Fibroblast of skin of right biceps (primary cell): ENCODE measurements at regions not wholly inside any gene's neighbourhood (a gene's known extent, or its start where the extent isn't known, plus 50 kb on each side); places are given as distances from the start of the nearest gene placed in this dataset.

Experiments used
- DNase-seq: peaks from one replicate; pipeline ENCODE4 v3.0.0-alpha.2; 2013

- DNase-seq = no peak
Measured at GRCh38 chr1:95371666-95372282, 137.8 kb downstream of the RWDD3 start.

- DNase-seq = no peak
Measured at GRCh38 chr1:95375174-95375573, 141.2 kb downstream of the RWDD3 start.

- DNase-seq = no peak
Measured at GRCh38 chr1:95380909-95381308, 146.9 kb downstream of the RWDD3 start.

GRCh38 chr1:95382000-95382786, 148.2 kb downstream of the RWDD3 start:
- DNase-seq = no peak

GRCh38 chr1:95383111-95383510, 149.1 kb downstream of the RWDD3 start:
- DNase-seq = no peak

- DNase-seq = peak; percentile 18
Measured at GRCh38 chr1:95384567-95384966, 150.6 kb downstream of the RWDD3 start.

GRCh38 chr1:95386371-95386770, 152.4 kb downstream of the RWDD3 start:
- no peak for DNase-seq

GRCh38 chr1:95386915-95387314, 152.9 kb downstream of the RWDD3 start:
- DNase-seq = no peak

GRCh38 chr1:95388031-95388430, 154.0 kb downstream of the RWDD3 start:
- DNase-seq = no peak

GRCh38 chr1:95393434-95393833, 159.4 kb downstream of the RWDD3 start:
- no peak for DNase-seq

GRCh38 chr1:95396557-95396956, 162.5 kb downstream of the RWDD3 start:
- DNase-seq = no peak

GRCh38 chr1:95402780-95403179, 168.8 kb downstream of the RWDD3 start:
- no peak for DNase-seq

GRCh38 chr1:95406279-95406678, 172.3 kb downstream of the RWDD3 start:
- no peak for DNase-seq

GRCh38 chr1:95407131-95407885, 173.3 kb downstream of the RWDD3 start:
- peak; percentile 15 for DNase-seq

- no peak for DNase-seq
Measured at GRCh38 chr1:95407886-95408291, 173.9 kb downstream of the RWDD3 start.

GRCh38 chr1:95408507-95409136, 174.6 kb downstream of the RWDD3 start:
- no peak for DNase-seq

- DNase-seq = no peak
Measured at GRCh38 chr1:95409276-95409675, 175.3 kb downstream of the RWDD3 start.

- DNase-seq = no peak
Measured at GRCh38 chr1:95409901-95410300, 175.9 kb downstream of the RWDD3 start.

- peak; percentile 38 for DNase-seq
Measured at GRCh38 chr1:95415146-95415545, 181.1 kb downstream of the RWDD3 start.

GRCh38 chr1:95426772-95427171, 192.8 kb downstream of the RWDD3 start:
- DNase-seq = peak; percentile 35

- no peak for DNase-seq
Measured at GRCh38 chr1:95427525-95427924, 193.5 kb downstream of the RWDD3 start.

GRCh38 chr1:95431235-95431634, 197.2 kb downstream of the RWDD3 start:
- DNase-seq = no peak

- no peak for DNase-seq
Measured at GRCh38 chr1:95435611-95436010, 201.6 kb downstream of the RWDD3 start.
